ENCODE measurements at regions not wholly inside any gene's neighbourhood (a gene's known extent, or its start where the extent isn't known, plus 50 kb on each side); places are given as distances from the start of the nearest gene placed in this dataset.
"Not testable (repeated sequence)": the region's sequence is repeated elsewhere in the genome, so short reads cannot be mapped to it uniquely, and the experiment has no call there.

DNA sequence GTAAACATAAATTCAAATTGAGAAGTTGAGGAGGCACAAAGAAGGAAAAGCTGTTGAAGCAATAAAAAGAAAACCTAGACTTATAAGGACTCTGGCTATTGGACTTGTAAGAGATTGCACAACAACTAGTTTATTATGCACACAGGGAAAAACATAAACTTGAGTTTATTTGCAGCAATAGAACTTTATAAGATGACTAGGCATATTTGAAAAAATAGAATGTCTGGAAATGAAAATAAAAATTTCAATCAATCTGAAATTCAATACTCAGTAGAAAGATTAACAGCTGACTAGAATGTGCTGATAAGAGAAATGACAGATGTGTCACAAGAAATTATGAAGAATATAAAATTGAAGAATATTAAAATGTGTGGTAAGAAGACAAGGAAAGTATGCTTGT is 505.4 kb upstream of the ZP4 start:
- no peaks in the 10 kb centered on the region for H3K27me3 ChIP-seq (ENCODE audit: insufficient read depth, low read length)
- no peaks in the 10 kb centered on the region for H3K36me3 ChIP-seq (ENCODE audit: insufficient read depth, low read length)
- Mint-ChIP-seq H3K27ac (ENCODE audit: unreplicated experiment) (no peak overlapping the region), H3K4me1 (ENCODE audit: low read depth, unreplicated experiment) (no peaks in the 10 kb centered on the region), H3K36me3 (ENCODE audit: low read depth, unreplicated experiment) (no peaks in the 10 kb centered on the region), H3K27me3 (ENCODE audit: low read depth, unreplicated experiment) (no peaks in the 10 kb centered on the region), H3K4me3 (ENCODE audit: unreplicated experiment) (no peak overlapping the region), H3K9me3 (ENCODE audit: unreplicated experiment) (peaks cover 3% of the 10 kb centered on the region)
- no peak overlapping the region for H2AFZ ChIP-seq (ENCODE audit: low read depth, low read length)
- FAIRE-seq, result no peak
- no peaks in the 10 kb centered on the region for H4K20me1 ChIP-seq (ENCODE audit: insufficient read depth, low read length)
- TF ChIP-seq EZH2 (IDR thresholded peaks at IDR 0.05; ENCODE audit: insufficient read depth, low read length), result no peak
- TF ChIP-seq, protein P1, sequence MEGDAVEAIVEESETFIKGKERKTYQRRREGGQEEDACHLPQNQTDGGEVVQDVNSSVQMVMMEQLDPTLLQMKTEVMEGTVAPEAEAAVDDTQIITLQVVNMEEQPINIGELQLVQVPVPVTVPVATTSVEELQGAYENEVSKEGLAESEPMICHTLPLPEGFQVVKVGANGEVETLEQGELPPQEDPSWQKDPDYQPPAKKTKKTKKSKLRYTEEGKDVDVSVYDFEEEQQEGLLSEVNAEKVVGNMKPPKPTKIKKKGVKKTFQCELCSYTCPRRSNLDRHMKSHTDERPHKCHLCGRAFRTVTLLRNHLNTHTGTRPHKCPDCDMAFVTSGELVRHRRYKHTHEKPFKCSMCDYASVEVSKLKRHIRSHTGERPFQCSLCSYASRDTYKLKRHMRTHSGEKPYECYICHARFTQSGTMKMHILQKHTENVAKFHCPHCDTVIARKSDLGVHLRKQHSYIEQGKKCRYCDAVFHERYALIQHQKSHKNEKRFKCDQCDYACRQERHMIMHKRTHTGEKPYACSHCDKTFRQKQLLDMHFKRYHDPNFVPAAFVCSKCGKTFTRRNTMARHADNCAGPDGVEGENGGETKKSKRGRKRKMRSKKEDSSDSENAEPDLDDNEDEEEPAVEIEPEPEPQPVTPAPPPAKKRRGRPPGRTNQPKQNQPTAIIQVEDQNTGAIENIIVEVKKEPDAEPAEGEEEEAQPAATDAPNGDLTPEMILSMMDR (IDR thresholded peaks at IDR 0.05; ENCODE audit: insufficient read depth, low read depth, low read length), result no peak
- H3K4me2 ChIP-seq (ENCODE audit: low read length), result no peak overlapping the region
- no peak overlapping the region for H3K9ac ChIP-seq (ENCODE audit: low read length)
- no peak for DNase-seq (ENCODE audit: low read depth)
- H3K27ac ChIP-seq (ENCODE audit: low read depth, low read length), result no peak overlapping the region
- H3K79me2 ChIP-seq (ENCODE audit: insufficient read depth, low read length), result no peaks in the 10 kb centered on the region
- H3K9me3 ChIP-seq (ENCODE audit: insufficient read depth, low read depth, low read length), result no peaks in the 10 kb centered on the region
- no peaks in the 10 kb centered on the region for H3K4me1 ChIP-seq (ENCODE audit: insufficient read depth, low read length)
- H3K4me3 ChIP-seq (ENCODE audit: insufficient read depth, low read depth, low read length), result no peak overlapping the region

DNA sequence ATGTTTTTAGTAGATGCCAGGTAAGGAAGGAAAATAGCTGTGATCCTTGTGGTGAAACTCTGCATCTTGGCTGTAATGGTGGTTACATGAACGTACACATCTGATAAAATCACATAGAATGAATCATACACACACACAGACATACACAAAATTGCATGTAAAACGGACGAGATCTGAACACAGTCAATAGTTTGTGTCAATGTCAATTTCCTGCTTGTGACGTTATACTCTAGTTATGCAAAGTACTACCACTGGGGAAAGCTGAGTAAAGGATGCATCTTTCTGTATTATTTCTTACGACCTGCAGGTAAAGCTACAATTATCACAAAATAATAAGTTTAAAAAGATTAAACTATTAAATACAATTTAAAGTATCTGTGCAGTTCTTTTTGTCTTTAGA is 493.7 kb upstream of the ZP4 start:
- Mint-ChIP-seq H3K9me3 (ENCODE audit: unreplicated experiment) (no peaks in the 10 kb centered on the region), H3K4me3 (ENCODE audit: unreplicated experiment) (no peak overlapping the region), H3K36me3 (ENCODE audit: low read depth, unreplicated experiment) (no peaks in the 10 kb centered on the region), H3K27me3 (ENCODE audit: low read depth, unreplicated experiment) (no peaks in the 10 kb centered on the region), H3K4me1 (ENCODE audit: low read depth, unreplicated experiment) (no peaks in the 10 kb centered on the region), H3K27ac (ENCODE audit: unreplicated experiment) (no peak overlapping the region)
- no peak overlapping the region for H3K27ac ChIP-seq (ENCODE audit: low read depth, low read length)
- H3K4me1 ChIP-seq (ENCODE audit: insufficient read depth, low read length), result no peaks in the 10 kb centered on the region
- no peak for DNase-seq (ENCODE audit: low read depth)
- H3K27me3 ChIP-seq (ENCODE audit: insufficient read depth, low read length), result no peaks in the 10 kb centered on the region
- no peak overlapping the region for H3K9ac ChIP-seq (ENCODE audit: low read length)
- H3K79me2 ChIP-seq (ENCODE audit: insufficient read depth, low read length), result no peaks in the 10 kb centered on the region
- H3K36me3 ChIP-seq (ENCODE audit: insufficient read depth, low read length), result no peaks in the 10 kb centered on the region
- H3K9me3 ChIP-seq (ENCODE audit: insufficient read depth, low read depth, low read length), result no peaks in the 10 kb centered on the region
- no peak overlapping the region for H3K4me3 ChIP-seq (ENCODE audit: insufficient read depth, low read depth, low read length)
- TF ChIP-seq, protein P1 (IDR thresholded peaks at IDR 0.05; ENCODE audit: insufficient read depth, low read depth, low read length), result no peak
- TF ChIP-seq EZH2 (IDR thresholded peaks at IDR 0.05; ENCODE audit: insufficient read depth, low read length), result no peak
- no peak for FAIRE-seq
- no peaks in the 10 kb centered on the region for H4K20me1 ChIP-seq (ENCODE audit: insufficient read depth, low read length)
- no peak overlapping the region for H2AFZ ChIP-seq (ENCODE audit: low read depth, low read length)
- no peak overlapping the region for H3K4me2 ChIP-seq (ENCODE audit: low read length)

DNA sequence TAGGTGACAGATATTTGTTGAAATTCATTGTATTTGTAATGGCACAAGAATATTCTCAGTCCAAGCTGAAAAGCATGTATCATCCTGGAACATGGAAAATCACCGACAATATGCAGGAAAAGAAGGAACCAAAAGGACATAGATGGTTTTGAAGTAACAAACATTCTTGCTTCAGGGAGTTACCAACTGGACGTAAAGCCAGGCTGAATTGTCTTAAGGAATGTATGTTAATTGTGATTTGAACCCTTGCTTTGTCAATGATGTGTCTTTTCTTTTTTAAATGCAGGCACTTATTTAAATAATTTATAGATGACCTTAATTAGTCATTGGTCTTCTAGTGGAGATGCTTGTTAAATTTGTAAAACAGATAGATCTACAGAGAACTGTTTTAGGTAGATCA is 489.4 kb upstream of the ZP4 start:
- FAIRE-seq, result no peak
- DNase-seq (ENCODE audit: low read depth), result no peak
- no peak overlapping the region for H3K9ac ChIP-seq (ENCODE audit: low read length)

DNA sequence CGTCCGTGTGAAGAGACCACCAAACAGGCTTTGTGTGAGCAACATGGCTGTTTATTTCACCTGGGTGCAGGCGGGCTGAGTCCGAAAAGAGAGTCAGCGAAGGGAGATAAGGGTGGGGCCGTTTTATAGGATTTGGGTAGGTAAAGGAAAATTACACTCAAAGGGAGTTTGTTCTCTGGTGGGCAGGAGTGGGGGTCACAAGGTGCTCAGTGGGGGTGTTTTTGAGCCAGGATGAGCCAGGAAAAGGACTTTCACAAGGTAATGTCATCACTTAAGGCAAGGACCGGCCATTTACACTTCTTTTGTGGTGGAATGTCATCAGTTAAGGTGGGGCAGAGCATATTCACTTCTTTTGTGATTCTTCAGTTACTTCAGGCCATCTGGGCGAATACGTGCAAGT is 488.7 kb upstream of the ZP4 start:
- H3K4me1 ChIP-seq (ENCODE audit: insufficient read depth, low read length); H3K4me3 ChIP-seq (ENCODE audit: insufficient read depth, low read depth, low read length); H3K27ac ChIP-seq (ENCODE audit: low read depth, low read length); H3K27me3 ChIP-seq (ENCODE audit: insufficient read depth, low read length); H3K4me3 Mint-ChIP-seq (ENCODE audit: unreplicated experiment); H3K36me3 Mint-ChIP-seq (ENCODE audit: low read depth, unreplicated experiment); H3K9ac ChIP-seq (ENCODE audit: low read length); H3K36me3 ChIP-seq (ENCODE audit: insufficient read depth, low read length); DNase-seq (ENCODE audit: low read depth); H3K27me3 Mint-ChIP-seq (ENCODE audit: low read depth, unreplicated experiment); H3K79me2 ChIP-seq (ENCODE audit: insufficient read depth, low read length); H3K4me1 Mint-ChIP-seq (ENCODE audit: low read depth, unreplicated experiment); H4K20me1 ChIP-seq (ENCODE audit: insufficient read depth, low read length); H2AFZ ChIP-seq (ENCODE audit: low read depth, low read length); H3K9me3 ChIP-seq (ENCODE audit: insufficient read depth, low read depth, low read length); H3K9me3 Mint-ChIP-seq (ENCODE audit: unreplicated experiment); FAIRE-seq; H3K4me2 ChIP-seq (ENCODE audit: low read length): not testable (repeated sequence)
- peak overlapping the region; percentile 48 for H3K27ac Mint-ChIP-seq (ENCODE audit: unreplicated experiment)

More for the DNA sequence above, 489.4 kb upstream of the ZP4 start:
- H2AFZ ChIP-seq (ENCODE audit: low read depth, low read length), result no peak overlapping the region
- no peak overlapping the region for H3K27ac ChIP-seq (ENCODE audit: low read depth, low read length)
- no peaks in the 10 kb centered on the region for H3K4me1 ChIP-seq (ENCODE audit: insufficient read depth, low read length)
- H3K36me3 Mint-ChIP-seq (ENCODE audit: low read depth, unreplicated experiment), result no peaks in the 10 kb centered on the region
- no peak for TF ChIP-seq EZH2 (IDR thresholded peaks at IDR 0.05; ENCODE audit: insufficient read depth, low read length)
- TF ChIP-seq, protein P1 (IDR thresholded peaks at IDR 0.05; ENCODE audit: insufficient read depth, low read depth, low read length), result no peak
- no peaks in the 10 kb centered on the region for H3K79me2 ChIP-seq (ENCODE audit: insufficient read depth, low read length)
- no peaks in the 10 kb centered on the region for H3K27me3 Mint-ChIP-seq (ENCODE audit: low read depth, unreplicated experiment)
- H4K20me1 ChIP-seq (ENCODE audit: insufficient read depth, low read length), result no peaks in the 10 kb centered on the region
- H3K36me3 ChIP-seq (ENCODE audit: insufficient read depth, low read length), result no peaks in the 10 kb centered on the region
- no peaks in the 10 kb centered on the region for H3K9me3 ChIP-seq (ENCODE audit: insufficient read depth, low read depth, low read length)
- H3K4me3 Mint-ChIP-seq (ENCODE audit: unreplicated experiment), result no peak overlapping the region
- H3K27me3 ChIP-seq (ENCODE audit: insufficient read depth, low read length), result no peaks in the 10 kb centered on the region
- H3K4me1 Mint-ChIP-seq (ENCODE audit: low read depth, unreplicated experiment), result no peaks in the 10 kb centered on the region
- H3K4me2 ChIP-seq (ENCODE audit: low read length), result no peak overlapping the region
- no peak overlapping the region for H3K27ac Mint-ChIP-seq (ENCODE audit: unreplicated experiment)
- H3K9me3 Mint-ChIP-seq (ENCODE audit: unreplicated experiment), result no peaks in the 10 kb centered on the region
- no peak overlapping the region for H3K4me3 ChIP-seq (ENCODE audit: insufficient read depth, low read depth, low read length)

Measured in astrocyte (in vitro differentiated cells and primary cell).